ENCODE measurements at regions not wholly inside any gene's neighbourhood (a gene's known extent, or its start where the extent isn't known, plus 50 kb on each side); places are given as distances from the start of the nearest gene placed in this dataset.
A peak's percentile ranks its signal among the peaks of the same experiment; 100 is the strongest.

DNA sequence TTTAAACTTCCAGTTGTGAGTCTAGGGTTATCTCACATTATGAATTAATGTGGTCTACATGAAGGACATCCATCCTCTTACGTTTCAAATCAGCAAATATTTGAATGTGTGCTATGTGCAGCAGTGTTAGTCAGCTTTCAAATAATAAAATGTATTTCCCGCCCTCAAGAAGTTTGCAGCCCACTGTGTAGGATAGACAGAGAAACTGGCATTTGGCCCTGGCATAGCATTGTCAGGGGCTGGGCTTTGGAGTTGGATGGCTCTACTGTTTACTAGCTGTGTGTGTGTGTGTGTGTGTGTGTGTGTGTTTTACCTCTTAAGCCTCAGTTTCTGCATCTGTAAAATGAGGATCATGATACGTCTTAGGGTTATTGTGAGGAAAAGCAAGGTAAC lies 400.5 kb upstream of the C2CD4B start:
- H3K36me3 ChIP-seq = no peaks in the 10 kb centered on the region
- no peak overlapping the region for H3K4me3 ChIP-seq
- intact Hi-C loops (cut with DNase I) = no loop called here
- DNase-seq (ENCODE audit: low spot score in 2 of 2) = no peak
- peak overlapping the region in 1 of 2 donors; percentile 42 for H3K27ac ChIP-seq
- no peaks in the 10 kb centered on the region for H3K9me3 ChIP-seq
- H3K27me3 ChIP-seq = no peaks in the 10 kb centered on the region
- peaks cover 5 to 32% of the 10 kb centered on the region in 2 donors for H3K4me1 ChIP-seq
- TF ChIP-seq, protein P1, sequence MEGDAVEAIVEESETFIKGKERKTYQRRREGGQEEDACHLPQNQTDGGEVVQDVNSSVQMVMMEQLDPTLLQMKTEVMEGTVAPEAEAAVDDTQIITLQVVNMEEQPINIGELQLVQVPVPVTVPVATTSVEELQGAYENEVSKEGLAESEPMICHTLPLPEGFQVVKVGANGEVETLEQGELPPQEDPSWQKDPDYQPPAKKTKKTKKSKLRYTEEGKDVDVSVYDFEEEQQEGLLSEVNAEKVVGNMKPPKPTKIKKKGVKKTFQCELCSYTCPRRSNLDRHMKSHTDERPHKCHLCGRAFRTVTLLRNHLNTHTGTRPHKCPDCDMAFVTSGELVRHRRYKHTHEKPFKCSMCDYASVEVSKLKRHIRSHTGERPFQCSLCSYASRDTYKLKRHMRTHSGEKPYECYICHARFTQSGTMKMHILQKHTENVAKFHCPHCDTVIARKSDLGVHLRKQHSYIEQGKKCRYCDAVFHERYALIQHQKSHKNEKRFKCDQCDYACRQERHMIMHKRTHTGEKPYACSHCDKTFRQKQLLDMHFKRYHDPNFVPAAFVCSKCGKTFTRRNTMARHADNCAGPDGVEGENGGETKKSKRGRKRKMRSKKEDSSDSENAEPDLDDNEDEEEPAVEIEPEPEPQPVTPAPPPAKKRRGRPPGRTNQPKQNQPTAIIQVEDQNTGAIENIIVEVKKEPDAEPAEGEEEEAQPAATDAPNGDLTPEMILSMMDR (IDR thresholded peaks at IDR 0.05) = no peak

DNA sequence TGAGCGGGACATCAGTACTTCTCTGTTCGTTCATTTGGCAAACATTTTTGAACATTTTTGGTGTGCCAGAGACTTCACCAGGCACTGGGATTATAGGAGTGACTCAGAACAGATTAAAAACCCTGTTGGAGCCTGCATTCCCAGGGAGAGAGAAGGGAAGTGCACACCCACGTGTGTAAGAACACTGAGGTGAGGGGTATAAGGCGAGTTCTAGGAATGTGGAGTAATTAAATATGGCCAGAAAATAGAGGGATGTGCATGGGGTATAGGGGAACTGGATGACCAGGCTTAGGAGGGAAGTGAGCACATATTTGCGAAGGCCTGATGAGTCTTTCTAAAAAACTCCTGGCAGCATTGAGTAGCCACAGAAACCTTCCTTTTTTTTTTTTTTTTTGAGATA lies 401.2 kb upstream of the C2CD4B start:
- Histone ChIP-seq H3K4me1 (peaks cover 5 to 38% of the 10 kb centered on the region in 2 donors), H3K27ac (peak overlapping the region; percentile 40 to 42), H3K27me3 (no peaks in the 10 kb centered on the region), H3K4me3 (no peak overlapping the region), H3K9me3 (no peaks in the 10 kb centered on the region), H3K36me3 (no peaks in the 10 kb centered on the region)
- intact Hi-C loops (cut with DNase I) = no loop called here
- TF ChIP-seq, protein P1 (IDR thresholded peaks at IDR 0.05) = no peak
- DNase-seq (ENCODE audit: low spot score in 2 of 2) = no peak

DNA sequence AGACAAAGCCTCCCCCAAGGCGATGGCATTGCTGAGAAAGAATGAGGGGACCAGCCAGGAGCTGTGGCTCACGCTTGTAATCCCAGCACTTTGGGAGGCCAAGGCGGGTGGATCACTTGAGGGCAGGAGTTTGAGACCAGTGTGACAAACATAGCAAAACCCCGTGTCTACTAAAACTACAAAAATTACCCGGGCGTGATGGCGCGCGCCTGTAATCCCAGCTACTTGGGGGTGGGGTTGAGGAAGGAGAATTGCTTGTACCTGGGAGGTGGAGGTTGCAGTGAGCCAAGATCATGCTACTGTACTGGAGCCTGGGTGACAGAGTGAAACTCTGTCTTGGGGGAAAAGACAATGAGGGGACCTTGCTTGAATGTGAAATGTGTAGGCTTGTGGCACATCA lies 402.4 kb upstream of the C2CD4B start:
- H3K4me3 ChIP-seq = no peak overlapping the region
- intact Hi-C loops (cut with DNase I) = no loop called here
- H3K36me3 ChIP-seq = no peaks in the 10 kb centered on the region
- TF ChIP-seq, protein P1 (IDR thresholded peaks at IDR 0.05) = no peak
- no peaks in the 10 kb centered on the region for H3K27me3 ChIP-seq
- H3K27ac ChIP-seq = no peak overlapping the region
- no peaks in the 10 kb centered on the region for H3K9me3 ChIP-seq
- no peak for DNase-seq (ENCODE audit: low spot score in 2 of 2)
- peaks cover 5 to 39% of the 10 kb centered on the region in 2 donors for H3K4me1 ChIP-seq

DNA sequence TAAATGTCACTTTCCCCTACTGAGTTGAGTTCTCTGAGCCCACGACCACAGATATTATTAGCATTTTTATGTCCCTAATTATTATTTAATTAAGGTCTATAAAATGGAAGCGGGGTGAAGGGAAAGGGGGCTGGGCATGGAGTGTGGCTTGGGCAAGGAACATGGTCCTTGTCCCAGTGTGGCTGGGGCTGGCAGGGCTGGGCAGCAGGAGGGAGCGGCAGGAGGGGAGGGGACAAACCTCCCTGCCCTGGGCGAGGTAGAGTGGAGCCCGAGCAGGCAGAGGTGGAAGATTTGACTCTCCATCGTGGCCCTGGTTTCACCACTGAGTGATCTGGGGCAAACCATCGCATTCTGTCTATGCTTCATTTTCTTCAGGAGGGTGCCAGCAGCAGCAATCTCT lies 402.9 kb upstream of the C2CD4B start:
- no peaks in the 10 kb centered on the region for H3K27me3 ChIP-seq
- TF ChIP-seq, protein P1 (IDR thresholded peaks at IDR 0.05) = no peak
- H3K4me3 ChIP-seq = no peak overlapping the region
- no peak for DNase-seq (ENCODE audit: low spot score in 2 of 2)
- no peaks in the 10 kb centered on the region for H3K9me3 ChIP-seq
- H3K4me1 ChIP-seq = peaks cover 5 to 39% of the 10 kb centered on the region in 2 donors
- H3K27ac ChIP-seq = no peak overlapping the region
- intact Hi-C loops (cut with DNase I) = no loop called here
- no peaks in the 10 kb centered on the region for H3K36me3 ChIP-seq

- H3K36me3 ChIP-seq = no peaks in the 10 kb centered on the region
- no peak overlapping the region for H3K4me3 ChIP-seq
- TF ChIP-seq, protein P1 (IDR thresholded peaks at IDR 0.05) = no peak
- peaks cover 5 to 39% of the 10 kb centered on the region in 2 donors for H3K4me1 ChIP-seq
- no peaks in the 10 kb centered on the region for H3K27me3 ChIP-seq
- DNase-seq (ENCODE audit: low spot score in 2 of 2) = no peak
- intact Hi-C loops (cut with DNase I) = no loop called here
- no peak overlapping the region for H3K27ac ChIP-seq
- H3K9me3 ChIP-seq = no peaks in the 10 kb centered on the region
These were observed 403.6 kb upstream of the C2CD4B start for GRCh38 chr15:62568702-62569101.

Data from ascending aorta (tissue), 2 donors.